ENCODE measurements at regions not wholly inside any gene's neighbourhood (a gene's known extent, or its start where the extent isn't known, plus 50 kb on each side); places are given as distances from the start of the nearest gene placed in this dataset.
"Not testable (repeated sequence)": the region's sequence is repeated elsewhere in the genome, so short reads cannot be mapped to it uniquely, and the experiment has no call there.

- no peak for DNase-seq (ENCODE audit: low spot score)
- H3K27ac ChIP-seq (ENCODE audit: low read depth in 1 of 2, low read length in 2 of 2): no peak overlapping the region
- TF ChIP-seq MAX (IDR thresholded peaks at IDR 0.05): no peak
- TF ChIP-seq GABPA (IDR thresholded peaks at IDR 0.05 in 1 of 2, conservative IDR thresholded peaks at IDR 0.05 in 1 of 2): no peak
- TF ChIP-seq ATF3 (IDR thresholded peaks at IDR 0.05): no peak
- no peak for TF ChIP-seq ZBTB33 (IDR thresholded peaks at IDR 0.05)
- no peak for TF ChIP-seq NR2F2 (IDR thresholded peaks at IDR 0.05)
- no peak for TF ChIP-seq TAF1 (conservative IDR thresholded peaks at IDR 0.05)
- no peak for TF ChIP-seq CTCF (IDR thresholded peaks at IDR 0.05; ENCODE audit: low read depth, low read length, missing input control)
- TF ChIP-seq FOXA2 (IDR thresholded peaks at IDR 0.05): no peak
- no peak for TF ChIP-seq REST (IDR thresholded peaks at IDR 0.05)
- no peak for TF ChIP-seq RXRA (IDR thresholded peaks at IDR 0.05)
- no peak for TF ChIP-seq HNF4G (IDR thresholded peaks at IDR 0.05)
- WGBS: 71% methylated on average over 2 of the region's 2 CpGs
- no peak overlapping the region for H3K9ac ChIP-seq (ENCODE audit: low read depth in 1 of 2, low read length in 2 of 2)
- H3K4me1 ChIP-seq (ENCODE audit: control insufficient read depth in 4 of 4, insufficient read depth in 4 of 4, low read length in 3 of 4): no peaks in the 10 kb centered on the region
- H3K4me3 ChIP-seq (ENCODE audit: low read depth in 1 of 3, low read length in 3 of 3): no peak overlapping the region
- no peaks in the 10 kb centered on the region for H3K36me3 ChIP-seq (ENCODE audit: control insufficient read depth in 4 of 4, insufficient read depth in 3 of 4, low read depth in 1 of 4, low read length in 3 of 4)
- no peaks in the 10 kb centered on the region for H3K27me3 ChIP-seq (ENCODE audit: control insufficient read depth in 4 of 4, insufficient read depth in 4 of 4, low read length in 3 of 4)
- H3K9me3 ChIP-seq (ENCODE audit: control insufficient read depth in 4 of 4, low read length in 3 of 4): no peaks in the 10 kb centered on the region
Observed at GRCh38 chr9:78109075-78109474, 77.5 kb upstream of the GNAQ start.

- not testable (repeated sequence) for DNase-seq (ENCODE audit: low spot score); H3K9ac ChIP-seq (ENCODE audit: low read depth in 1 of 2, low read length in 2 of 2)
- WGBS: 86% methylated on average over 8 of the region's 8 CpGs
Observed at GRCh38 chr9:78106586-78106985, 75.0 kb upstream of the GNAQ start.

More at GRCh38 chr9:78106586-78106985, 75.0 kb upstream of the GNAQ start:
- not testable (repeated sequence) for H3K36me3 ChIP-seq (ENCODE audit: control insufficient read depth in 4 of 4, insufficient read depth in 3 of 4, low read depth in 1 of 4, low read length in 3 of 4); H3K4me1 ChIP-seq (ENCODE audit: control insufficient read depth in 4 of 4, insufficient read depth in 4 of 4, low read length in 3 of 4); H3K9me3 ChIP-seq (ENCODE audit: control insufficient read depth in 4 of 4, low read length in 3 of 4); H3K27me3 ChIP-seq (ENCODE audit: control insufficient read depth in 4 of 4, insufficient read depth in 4 of 4, low read length in 3 of 4); H3K27ac ChIP-seq (ENCODE audit: low read depth in 1 of 2, low read length in 2 of 2); H3K4me3 ChIP-seq (ENCODE audit: low read depth in 1 of 3, low read length in 3 of 3)
